ENCODE measurements at regions not wholly inside any gene's neighbourhood (a gene's known extent, or its start where the extent isn't known, plus 50 kb on each side); places are given as distances from the start of the nearest gene placed in this dataset.

DNA sequence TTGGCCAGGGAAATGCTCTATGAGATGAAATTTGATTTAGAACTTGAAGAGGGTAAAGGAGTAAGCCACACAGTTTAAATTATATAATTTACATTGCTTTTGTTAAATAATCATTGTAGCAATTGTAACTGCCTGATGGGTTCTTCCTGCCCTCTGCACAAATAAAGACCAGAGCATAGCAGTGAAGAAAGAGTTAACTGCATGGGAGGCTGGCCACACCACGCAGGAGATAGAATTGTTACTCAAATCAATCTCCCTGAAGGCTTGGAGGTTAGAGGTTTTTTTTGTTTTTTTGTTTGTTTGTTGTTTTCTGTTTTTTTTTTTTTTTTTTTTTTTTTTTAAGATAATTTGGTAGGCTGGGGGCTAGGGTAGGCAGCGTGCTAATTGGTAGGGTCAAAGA, 467.0 kb upstream of the GOT2 start:
- WGBS, 2 donors, result 4 to 6% methylated on average over 2 of the region's 2 CpGs
- Histone ChIP-seq H3K4me1 (no peaks in the 10 kb centered on the region), H3K27ac (no peak overlapping the region), H3K27me3 (no peaks in the 10 kb centered on the region), H3K9me3 (no peaks in the 10 kb centered on the region), H3K4me3 (no peak overlapping the region), H3K36me3 (replicated peaks in 1 of 2; ENCODE audit: insufficient read depth in 1 of 2, low read depth in 2 of 2) (no peaks in the 10 kb centered on the region)
- no peak for ATAC-seq
- TF ChIP-seq POLR2A (IDR thresholded peaks at IDR 0.05), result no peak
- TF ChIP-seq, protein P1, sequence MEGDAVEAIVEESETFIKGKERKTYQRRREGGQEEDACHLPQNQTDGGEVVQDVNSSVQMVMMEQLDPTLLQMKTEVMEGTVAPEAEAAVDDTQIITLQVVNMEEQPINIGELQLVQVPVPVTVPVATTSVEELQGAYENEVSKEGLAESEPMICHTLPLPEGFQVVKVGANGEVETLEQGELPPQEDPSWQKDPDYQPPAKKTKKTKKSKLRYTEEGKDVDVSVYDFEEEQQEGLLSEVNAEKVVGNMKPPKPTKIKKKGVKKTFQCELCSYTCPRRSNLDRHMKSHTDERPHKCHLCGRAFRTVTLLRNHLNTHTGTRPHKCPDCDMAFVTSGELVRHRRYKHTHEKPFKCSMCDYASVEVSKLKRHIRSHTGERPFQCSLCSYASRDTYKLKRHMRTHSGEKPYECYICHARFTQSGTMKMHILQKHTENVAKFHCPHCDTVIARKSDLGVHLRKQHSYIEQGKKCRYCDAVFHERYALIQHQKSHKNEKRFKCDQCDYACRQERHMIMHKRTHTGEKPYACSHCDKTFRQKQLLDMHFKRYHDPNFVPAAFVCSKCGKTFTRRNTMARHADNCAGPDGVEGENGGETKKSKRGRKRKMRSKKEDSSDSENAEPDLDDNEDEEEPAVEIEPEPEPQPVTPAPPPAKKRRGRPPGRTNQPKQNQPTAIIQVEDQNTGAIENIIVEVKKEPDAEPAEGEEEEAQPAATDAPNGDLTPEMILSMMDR (IDR thresholded peaks at IDR 0.05), result no peak
- DNase-seq, result no peak
- intact Hi-C loops (cut with DNase I), result no loop called here

DNA sequence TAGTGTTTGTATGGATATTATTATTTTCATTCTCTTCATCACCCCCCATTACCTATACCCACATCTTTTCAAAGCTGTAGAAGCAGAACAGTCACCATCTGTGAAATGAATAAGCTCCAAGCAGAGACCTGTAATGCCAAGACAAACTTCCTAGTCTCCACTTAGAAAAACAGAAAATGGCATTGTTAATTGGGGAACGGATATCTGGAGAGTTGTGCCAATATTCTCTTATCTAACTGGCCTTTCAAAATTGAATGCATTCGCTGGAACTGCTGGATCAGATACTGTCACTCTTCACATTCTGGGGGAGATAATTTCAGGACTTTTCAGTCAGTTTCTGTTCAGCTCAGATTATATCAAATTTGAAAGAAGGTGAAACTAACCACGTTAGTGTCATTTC, 464.4 kb upstream of the GOT2 start:
- Histone ChIP-seq H3K36me3 (replicated peaks in 1 of 2; ENCODE audit: insufficient read depth in 1 of 2, low read depth in 2 of 2) (no peaks in the 10 kb centered on the region), H3K27me3 (no peaks in the 10 kb centered on the region), H3K4me1 (no peaks in the 10 kb centered on the region), H3K27ac (no peak overlapping the region), H3K4me3 (no peak overlapping the region), H3K9me3 (no peaks in the 10 kb centered on the region)
- intact Hi-C loops (cut with DNase I), result no loop called here
- no peak for TF ChIP-seq POLR2A (IDR thresholded peaks at IDR 0.05)
- TF ChIP-seq, protein P1 (IDR thresholded peaks at IDR 0.05), result no peak
- no peak for ATAC-seq
- DNase-seq, result no peak
- 23 to 27% methylated on average over 3 of the region's 3 CpGs for WGBS, 2 donors

- TF ChIP-seq, protein P1 (IDR thresholded peaks at IDR 0.05), result no peak
- TF ChIP-seq POLR2A (IDR thresholded peaks at IDR 0.05), result no peak
- Histone ChIP-seq H3K27me3 (no peaks in the 10 kb centered on the region), H3K9me3 (no peaks in the 10 kb centered on the region), H3K27ac (no peak overlapping the region), H3K4me3 (no peak overlapping the region), H3K4me1 (no peaks in the 10 kb centered on the region), H3K36me3 (replicated peaks in 1 of 2; ENCODE audit: insufficient read depth in 1 of 2, low read depth in 2 of 2) (no peaks in the 10 kb centered on the region)
- ATAC-seq (no peak), DNase-seq (no peak)
- intact Hi-C loops (cut with DNase I), result no loop called here
- WGBS, 2 donors, result 35 to 36% methylated on average over 2 of the region's 2 CpGs
Measured at GRCh38 chr16:59195242-59195641, 461.1 kb upstream of the GOT2 start.

DNA sequence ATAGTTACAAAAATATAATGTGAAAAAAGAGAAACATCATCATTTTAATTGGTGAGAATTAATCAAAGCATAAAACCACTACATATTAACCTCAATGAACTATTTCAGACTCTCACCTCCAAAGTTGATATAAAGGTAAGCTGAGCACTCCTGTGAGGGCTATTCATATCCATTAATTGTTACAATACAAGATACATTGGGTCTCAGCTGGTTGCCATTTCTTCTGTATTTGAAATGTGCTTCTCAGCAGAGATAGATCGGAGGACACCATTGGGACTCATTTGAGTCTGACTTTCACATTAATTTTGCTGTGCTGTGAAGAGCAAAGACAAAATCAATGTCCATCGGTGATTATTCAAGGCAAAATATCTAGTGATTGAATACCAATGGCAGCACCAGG, 459.5 kb upstream of the GOT2 start:
- Histone ChIP-seq H3K4me1 (no peaks in the 10 kb centered on the region), H3K4me3 (no peak overlapping the region), H3K27ac (no peak overlapping the region), H3K36me3 (replicated peaks in 1 of 2; ENCODE audit: insufficient read depth in 1 of 2, low read depth in 2 of 2) (no peaks in the 10 kb centered on the region), H3K27me3 (no peaks in the 10 kb centered on the region), H3K9me3 (no peaks in the 10 kb centered on the region)
- intact Hi-C loops (cut with DNase I), result no loop called here
- ATAC-seq (no peak), DNase-seq (no peak)
- WGBS, 2 donors, result 74 to 83% methylated on average over 2 of the region's 2 CpGs
- TF ChIP-seq, protein P1 (IDR thresholded peaks at IDR 0.05), result no peak
- no peak for TF ChIP-seq POLR2A (IDR thresholded peaks at IDR 0.05)

DNA sequence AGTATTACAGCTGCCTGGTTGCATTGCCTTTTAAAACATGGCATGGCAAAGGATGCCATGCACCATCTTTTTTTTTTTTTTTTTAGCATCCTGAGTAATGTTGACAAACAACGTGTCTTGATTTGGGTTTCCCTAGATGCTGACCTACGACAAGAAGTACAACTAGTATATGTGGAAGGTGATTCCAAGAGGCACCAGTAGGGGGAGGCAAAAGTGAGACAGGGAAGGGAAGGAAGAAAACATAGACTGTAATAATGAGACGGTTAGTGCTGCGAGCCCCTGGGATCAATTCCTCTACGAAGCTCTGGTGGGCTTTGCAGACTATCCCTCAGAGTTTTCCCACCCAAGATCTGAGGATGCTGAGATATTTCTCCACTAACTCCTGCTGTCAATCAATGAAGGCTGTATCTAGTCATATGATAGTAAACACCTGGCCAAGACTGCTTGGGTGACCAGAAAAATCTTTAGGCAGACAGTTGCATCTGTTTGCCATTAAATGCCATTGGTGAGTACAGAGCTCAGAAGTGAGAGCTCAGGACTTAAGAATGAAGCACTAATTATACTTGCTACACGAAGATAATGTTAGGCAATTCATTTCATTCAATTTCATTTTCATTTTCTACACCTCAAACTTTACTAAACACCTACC, 458.6 kb upstream of the GOT2 start:
- Histone ChIP-seq H3K36me3 (replicated peaks in 1 of 2; ENCODE audit: insufficient read depth in 1 of 2, low read depth in 2 of 2) (no peaks in the 10 kb centered on the region), H3K27me3 (no peaks in the 10 kb centered on the region), H3K4me1 (no peaks in the 10 kb centered on the region), H3K9me3 (no peaks in the 10 kb centered on the region), H3K4me3 (no peak overlapping the region), H3K27ac (no peak overlapping the region)
- TF ChIP-seq, protein P1 (IDR thresholded peaks at IDR 0.05), result peak in 2 of 7 experiments; percentile 12 to 23
- no peak for TF ChIP-seq POLR2A (IDR thresholded peaks at IDR 0.05)
- intact Hi-C loops (cut with DNase I), result no loop called here
- DNase-seq (peak in 1 of 4 donors; percentile 19), ATAC-seq (no peak)
- 34 to 40% methylated on average over 5 to 6 of the region's 6 CpGs for WGBS, 2 donors
